HG03280 (cell line): ENCODE measurements at regions not wholly inside any gene's neighbourhood (a gene's known extent, or its start where the extent isn't known, plus 50 kb on each side); places are given as distances from the start of the nearest gene placed in this dataset.
"Not testable (repeated sequence)": the region's sequence is repeated elsewhere in the genome, so short reads cannot be mapped to it uniquely, and the experiment has no call there.

Source experiments
- ATAC-seq: cut with Tn5 transposase; IDR thresholded peaks from one replicate; pipeline ENCODE4 v1.9.1; 2021; ENCODE audit warnings: mild to moderate bottlenecking, moderate library complexity; ENCODE audit not compliant: unreplicated experiment

- ATAC-seq, result no peak
Observed at GRCh38 chr6:144667532-144668503, 382.7 kb downstream of the UTRN start.

- not testable (repeated sequence) for ATAC-seq
Observed at GRCh38 chr6:144670259-144670658, 385.1 kb downstream of the UTRN start.

DNA sequence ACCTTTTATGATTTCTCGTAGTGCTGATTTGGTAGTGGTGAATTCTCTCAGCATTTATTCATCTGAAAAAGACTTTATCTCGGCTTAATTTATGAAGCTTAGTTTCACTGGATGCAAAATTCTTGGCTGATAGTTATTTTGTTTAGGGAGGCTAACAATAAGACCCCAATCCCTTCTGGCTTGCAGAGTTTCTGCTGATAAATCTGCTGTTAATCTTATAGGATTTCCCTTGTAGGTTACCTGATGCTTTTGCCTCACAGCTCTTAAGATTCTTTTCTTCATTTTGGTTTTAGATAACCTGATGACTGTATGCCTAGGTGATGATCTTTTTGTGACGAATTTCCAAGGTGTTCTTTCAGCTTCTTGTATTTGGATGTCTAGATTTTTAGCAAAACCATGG is 388.7 kb downstream of the UTRN start:
- no peak for ATAC-seq

GRCh38 chr6:144675231-144675861 is 390.2 kb downstream of the UTRN start:
- ATAC-seq, result no peak

DNA sequence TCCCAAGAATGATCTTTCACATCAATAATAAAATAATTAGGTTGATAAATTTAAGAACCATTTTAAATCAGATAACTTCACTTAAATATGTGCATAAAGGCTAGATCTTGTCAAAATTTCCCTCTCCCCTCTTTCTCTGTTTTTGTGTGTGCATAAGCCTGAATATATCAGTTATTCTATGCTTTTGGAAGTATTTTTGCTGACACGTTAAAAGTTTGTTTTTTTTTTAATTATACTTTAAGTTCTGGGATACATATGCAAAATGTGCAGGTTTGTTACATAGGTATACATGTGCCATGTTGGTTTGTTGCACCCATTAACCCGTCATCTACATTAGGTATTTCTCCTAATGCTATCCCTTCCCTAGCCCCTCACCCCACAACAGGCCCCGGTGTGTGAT is 391.2 kb downstream of the UTRN start:
- not testable (repeated sequence) for ATAC-seq

- ATAC-seq, result not testable (repeated sequence)
Observed at GRCh38 chr6:144677263-144677662, 392.1 kb downstream of the UTRN start.

DNA sequence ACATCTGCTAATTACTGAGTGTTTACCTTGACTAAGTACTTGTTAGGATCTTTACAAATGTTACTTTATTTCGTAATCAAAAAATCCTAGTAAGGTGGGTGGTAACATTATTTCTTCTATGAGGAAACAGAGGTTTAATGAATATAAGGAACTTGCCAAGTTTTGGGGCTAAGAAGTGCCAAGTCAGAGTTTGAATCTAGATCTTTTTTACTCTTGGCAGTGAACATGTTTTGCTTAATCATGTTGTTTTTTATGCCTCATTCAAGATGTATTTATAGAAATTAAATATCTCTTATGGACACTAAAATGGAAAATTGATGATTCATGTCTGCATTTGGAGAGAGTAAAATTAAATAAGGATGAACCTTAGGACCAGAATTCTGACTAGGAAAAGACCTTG is 393.7 kb downstream of the UTRN start:
- no peak for ATAC-seq

DNA sequence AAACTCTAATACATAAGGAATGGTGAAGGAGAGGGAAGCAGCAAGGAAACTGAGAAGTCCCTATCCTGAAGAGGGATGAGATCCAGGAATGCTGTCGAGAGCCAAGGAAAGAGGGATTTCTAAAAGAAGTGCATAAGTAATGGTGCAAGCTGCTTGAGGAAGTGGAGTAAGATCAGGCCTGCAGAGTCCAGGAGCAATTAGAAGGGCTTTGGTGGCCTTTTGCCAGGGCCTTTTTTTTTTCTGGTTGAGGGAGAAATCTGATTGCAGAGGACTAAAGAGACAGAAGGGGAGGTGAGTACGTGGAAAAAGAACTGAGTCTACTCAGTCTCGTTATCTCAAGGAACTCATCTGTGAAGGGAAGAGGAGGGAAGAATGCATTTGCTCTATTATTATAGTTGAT is 396.2 kb downstream of the UTRN start:
- ATAC-seq, result no peak

DNA sequence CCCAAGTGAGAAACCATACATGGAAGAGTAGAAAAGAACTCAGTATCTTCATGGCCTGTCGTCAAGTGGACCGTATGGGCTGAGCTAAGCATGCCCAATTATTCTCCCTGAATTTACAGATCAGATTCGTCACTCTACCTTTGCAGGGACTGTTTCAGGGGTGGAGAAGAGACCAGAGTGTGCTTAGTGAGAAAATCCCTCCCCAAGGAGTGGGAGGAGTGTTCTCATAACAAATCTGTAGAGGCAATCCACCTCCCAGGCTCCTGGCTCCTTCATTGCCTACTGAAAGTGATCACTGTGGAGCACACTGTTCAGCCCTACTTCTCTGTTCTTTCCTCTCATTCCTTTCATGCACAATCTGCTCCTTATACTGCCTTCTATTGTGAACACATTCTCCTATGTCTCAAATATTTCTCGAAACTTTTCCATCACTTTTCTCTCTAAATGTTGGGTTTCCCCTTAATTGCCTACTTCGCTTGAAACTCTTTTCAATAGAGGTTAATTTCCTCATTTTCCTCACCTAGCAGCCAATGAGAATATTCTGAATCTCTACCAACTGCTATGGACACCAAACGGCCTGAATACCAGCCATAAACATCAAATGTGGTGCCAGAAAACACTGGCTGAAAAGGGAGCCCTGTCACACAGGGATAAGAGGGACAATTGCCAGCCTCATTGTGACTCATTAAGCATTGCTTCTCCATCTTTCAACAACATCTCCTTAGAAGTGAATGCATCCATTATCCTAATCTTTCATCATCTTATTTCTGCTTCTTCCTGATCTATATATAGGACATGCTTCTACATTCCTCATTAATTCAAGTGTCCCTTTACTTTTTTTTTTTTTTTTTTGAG is 398.3 kb downstream of the UTRN start:
- no peak for ATAC-seq

GRCh38 chr6:144688713-144689112 is 403.6 kb downstream of the UTRN start:
- ATAC-seq, result no peak

DNA sequence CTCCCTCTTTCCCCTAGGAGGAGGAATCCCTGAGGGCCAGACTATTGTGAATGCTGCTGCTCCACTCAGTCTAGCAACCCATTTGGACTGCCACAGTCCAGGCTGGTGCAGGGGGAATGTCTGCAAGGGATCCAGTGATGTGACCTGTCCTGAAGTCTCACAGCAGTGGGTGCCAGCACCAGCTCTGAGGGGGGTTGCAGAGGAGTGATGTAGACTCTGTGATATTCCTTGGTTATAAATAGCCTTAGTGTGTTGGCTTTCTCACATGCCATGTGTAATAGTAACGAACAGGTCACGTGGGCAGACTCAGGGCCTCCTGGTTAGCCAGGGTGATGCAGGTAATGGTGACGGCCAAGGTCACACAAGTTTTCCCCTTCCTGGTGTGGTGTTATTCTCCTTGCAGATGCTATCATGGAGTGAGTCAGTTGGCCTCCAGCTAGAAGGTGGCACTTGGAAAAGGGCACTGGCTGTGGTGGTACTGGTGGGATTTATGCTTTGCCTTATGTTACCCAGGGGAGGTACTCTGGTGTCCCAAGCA is 404.4 kb downstream of the UTRN start:
- ATAC-seq, result no peak

- no peak for ATAC-seq
Observed at GRCh38 chr6:144690133-144690532, 405.0 kb downstream of the UTRN start.

GRCh38 chr6:144690666-144691065 is 405.5 kb downstream of the UTRN start:
- no peak for ATAC-seq

- ATAC-seq, result not testable (repeated sequence)
Observed at GRCh38 chr6:144692050-144692449, 406.9 kb downstream of the UTRN start.

DNA sequence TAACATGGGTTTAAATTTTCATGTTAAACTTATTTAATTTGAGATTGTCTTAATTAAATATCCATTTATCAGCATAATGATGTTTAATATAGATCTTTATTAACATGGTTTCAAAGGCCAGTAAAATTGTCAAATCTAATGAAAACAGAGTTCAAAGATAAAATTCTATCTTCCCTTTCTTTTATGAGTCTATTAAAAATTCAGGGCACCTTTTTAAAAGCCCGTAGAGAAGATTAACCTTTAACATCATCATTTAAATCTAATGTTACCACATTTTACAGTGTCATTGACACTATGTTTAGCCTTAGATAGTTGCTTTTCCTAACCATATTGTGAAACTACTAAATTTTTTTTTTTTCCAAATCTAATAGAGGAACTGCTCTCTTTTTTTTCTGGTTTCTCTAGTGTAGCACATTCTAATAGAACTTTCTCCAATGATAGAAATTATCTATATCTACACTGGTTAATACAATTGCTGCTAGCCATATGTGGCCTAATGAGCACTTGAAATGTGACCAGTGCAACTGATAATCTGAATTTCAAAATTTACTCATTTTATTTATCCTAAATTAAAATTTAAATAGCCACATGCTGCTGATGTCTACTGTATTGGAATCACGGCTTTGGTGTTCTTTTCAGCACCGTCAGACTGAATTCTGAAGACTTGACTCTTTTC is 410.9 kb downstream of the UTRN start:
- ATAC-seq, result no peak

DNA sequence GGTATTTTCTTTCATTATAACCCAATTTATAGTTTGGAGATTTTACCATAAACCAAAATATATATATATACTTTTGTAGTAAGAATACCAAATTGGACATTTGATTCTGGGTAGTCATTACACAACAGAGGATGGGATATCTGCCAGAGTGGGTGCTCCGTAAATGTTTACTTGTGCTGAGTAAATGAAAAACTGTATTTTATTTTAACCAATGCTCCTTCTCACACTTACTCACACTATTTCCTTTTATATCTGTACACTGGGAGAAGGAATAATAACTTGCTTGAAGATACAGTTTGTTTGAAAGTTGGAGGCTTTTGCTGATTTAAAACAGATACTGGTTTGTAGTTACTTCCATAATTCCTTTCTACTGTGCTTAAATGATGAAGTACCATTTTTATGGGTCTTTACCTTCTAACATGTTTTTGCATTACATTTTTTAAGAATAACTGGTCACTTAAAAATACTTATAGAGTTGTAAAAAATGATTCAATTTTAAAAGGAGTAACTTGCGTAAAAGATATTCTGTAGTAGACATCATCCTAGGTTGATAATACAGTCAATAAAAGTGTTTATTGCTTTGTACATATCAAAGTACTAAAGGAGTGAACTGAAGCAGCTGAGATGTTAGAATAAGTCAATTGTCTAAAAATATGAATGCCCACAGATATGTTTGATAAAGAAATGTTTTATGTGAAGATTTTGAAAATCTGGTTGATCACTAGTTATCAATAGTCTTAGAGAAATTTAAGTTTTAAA is 411.7 kb downstream of the UTRN start:
- ATAC-seq, result no peak

DNA sequence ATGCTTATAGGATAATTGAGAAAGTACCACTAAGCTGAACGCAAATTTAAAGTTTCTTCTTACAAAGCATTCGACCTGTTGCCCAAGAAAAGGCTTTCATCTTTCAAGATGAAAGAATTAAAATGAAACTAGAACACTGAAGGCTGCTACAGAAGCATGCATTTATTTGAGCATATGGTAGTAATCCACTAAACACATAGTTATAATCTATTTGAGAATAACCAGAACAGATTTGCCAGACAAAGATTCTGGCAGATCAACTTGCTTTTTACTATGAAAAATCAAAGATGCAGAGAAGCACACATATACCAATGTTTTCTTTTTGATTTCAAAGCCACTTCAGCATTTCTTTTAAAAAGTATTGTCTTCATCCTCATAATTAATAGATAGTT is 412.2 kb downstream of the UTRN start:
- ATAC-seq, result no peak

GRCh38 chr6:144697801-144698200 is 412.7 kb downstream of the UTRN start:
- ATAC-seq, result no peak

DNA sequence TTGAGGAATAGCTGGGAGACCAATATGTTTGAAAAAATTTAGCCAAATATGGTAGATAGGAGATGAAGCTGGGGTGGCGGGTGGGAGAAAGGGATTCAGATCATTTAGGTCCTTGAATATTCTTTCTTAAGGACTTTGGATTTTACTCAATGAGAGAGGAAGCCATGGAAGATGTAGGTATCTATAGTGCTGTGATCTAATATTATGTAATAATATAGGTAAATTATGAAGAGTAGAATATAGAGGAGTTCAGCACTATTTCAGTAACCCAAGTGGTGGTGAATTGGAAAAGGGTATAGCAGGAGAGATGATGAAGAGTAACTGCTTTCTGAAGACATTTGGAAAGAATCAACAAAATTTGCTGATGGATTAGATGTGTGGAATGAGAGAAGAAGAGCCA is 417.6 kb downstream of the UTRN start:
- ATAC-seq, result no peak

- ATAC-seq, result no peak
Observed at GRCh38 chr6:144710207-144710606, 425.1 kb downstream of the UTRN start.
